GM12878 (cell line): ENCODE measurements at regions not wholly inside any gene's neighbourhood (a gene's known extent, or its start where the extent isn't known, plus 50 kb on each side); places are given as distances from the start of the nearest gene placed in this dataset.

ENCODE experiments used
- ATAC-seq: fragments of 200-7000 bp; cut with Tn5 transposase; 3 replicates; pipeline ENCODE4 v1.9.1; 2020; ENCODE audit warnings: mild to moderate bottlenecking, moderate library complexity
- BruUV-seq: library from RNA; stranded (reverse); fragments of 400-500 nt; replicated peaks from 2 replicates; lab custom pipeline; 2021; lab: Mats Ljungman, UMichigan
- CTCF ChIA-PET: fragments of 300-600 bp; sonication (Branson Sonifier 250); formaldehyde crosslinking; extraction: SDS; loops from one replicate; lab custom pipeline; 2021; ENCODE audit warnings: inconsistent platforms; lab: Yijun Ruan, JAX
- POLR2A ChIA-PET: fragments of 350-600 bp; formaldehyde crosslinking; extraction: SDS; loops from one replicate; lab custom pipeline; 2021; ENCODE audit warnings: inconsistent platforms; lab: Charles Lee
- RAD21 ChIA-PET: fragments of 300-600 bp; sonication (Branson Sonifier 250); formaldehyde crosslinking; loops from one replicate; lab custom pipeline; 2023; ENCODE audit warnings: antibody characterized with exemption; ENCODE audit not compliant: unreplicated experiment; lab: Charles Lee
- SMC1A ChIA-PET: fragments of 300-600 bp; sonication (Branson Sonifier 250); formaldehyde crosslinking; loops from one replicate; lab custom pipeline; 2023; ENCODE audit not compliant: unreplicated experiment, uncharacterized antibody; lab: Charles Lee
- DNase-seq: peaks from one replicate; pipeline ENCODE4 v3.0.0-alpha.2; 2011; ENCODE audit warnings: low read depth, low spot score
- FAIRE-seq: peaks from 3 replicates; lab custom pipeline; 2011; peaks lifted over from hg19 to GRCh38; lab: Jason Lieb, UNC
- H2AFZ ChIP-seq: 2 replicates; pipeline ENCODE4 v1.6.0; 2011; ENCODE audit warnings: low read depth, low read length, control low read depth; ENCODE audit not compliant: control insufficient read depth
- H3K27ac ChIP-seq: 2 replicates; pipeline ENCODE4 v1.5.1; 2011; ENCODE audit warnings: control low read depth; ENCODE audit not compliant: control insufficient read depth, insufficient read depth
- H3K27me3 ChIP-seq, 2 experiments: replicated peaks in 1 of 2; 2 replicates each; pipeline versions ENCODE4 v1.6.0 to v1.6.1; 2011; ENCODE audit warnings: low read length in 1 of 2; ENCODE audit not compliant: control insufficient read depth in 2 of 2, insufficient read depth in 2 of 2
- H3K36me3 ChIP-seq, 2 experiments: 2 replicates each; pipeline ENCODE4 v1.5.1; 2011; ENCODE audit warnings: low read length in 1 of 2; ENCODE audit not compliant: control insufficient read depth in 2 of 2, insufficient read depth in 2 of 2
- H3K4me1 ChIP-seq: 2 replicates; pipeline ENCODE4 v1.6.1; 2011; ENCODE audit warnings: mild to moderate bottlenecking, low read length, moderate library complexity, mixed read lengths; ENCODE audit not compliant: control insufficient read depth, insufficient read depth
- H3K4me2 ChIP-seq: 2 replicates; pipeline ENCODE4 v1.6.0; 2011; ENCODE audit warnings: control low read depth; ENCODE audit not compliant: control insufficient read depth, insufficient read depth
- H3K4me3 ChIP-seq: fragments of 200-600 bp; sonication (generic); 2 replicates; pipeline ENCODE4 v1.5.1; 2016
- H3K79me2 ChIP-seq: 2 replicates; pipeline ENCODE4 v1.6.0; 2011; ENCODE audit warnings: low read length; ENCODE audit not compliant: control insufficient read depth, insufficient read depth
- H3K9ac ChIP-seq: 2 replicates; pipeline ENCODE4 v1.8.0; 2011; ENCODE audit warnings: low read length, control low read depth, mixed read lengths; ENCODE audit not compliant: control insufficient read depth, insufficient read depth
- H3K9me3 ChIP-seq: replicated peaks from 3 replicates; pipeline ENCODE4 v1.5.1; 2011; ENCODE audit warnings: mild to moderate bottlenecking, low read length; ENCODE audit not compliant: control insufficient read depth, insufficient read depth
- H4K20me1 ChIP-seq: 2 replicates; pipeline ENCODE4 v1.6.0; 2011; ENCODE audit not compliant: control insufficient read depth, insufficient read depth
- EZH2 ChIP-seq: IDR thresholded peaks from 2 replicates; pipeline ENCODE4 v1.6.1; 2012; ENCODE audit warnings: low read depth, mild to moderate bottlenecking, control low read depth, inconsistent platforms, low read length, borderline replicate concordance; ENCODE audit not compliant: control insufficient read depth
- IRF5 ChIP-seq: fragments of 450-650 bp; IDR thresholded peaks from 2 replicates; pipeline ENCODE4 v1.6.1; 2017; ENCODE audit warnings: borderline replicate concordance
- KDM1A ChIP-seq: fragments of 200-600 bp; sonication (generic); IDR thresholded peaks from 2 replicates; pipeline ENCODE4 v1.6.1; 2016; ENCODE audit warnings: borderline replicate concordance
- PAX8 ChIP-seq: fragments of 450-650 bp; IDR thresholded peaks from 2 replicates; pipeline ENCODE4 v1.6.1; 2017; ENCODE audit warnings: mild to moderate bottlenecking, moderate library complexity
- RUNX3 ChIP-seq: IDR thresholded peaks from 2 replicates; pipeline ENCODE4 v1.6.1; 2012; ENCODE audit warnings: low read length, inconsistent platforms
- SIN3A ChIP-seq: IDR thresholded peaks from 2 replicates; pipeline ENCODE4 v1.6.1; 2012; ENCODE audit warnings: low read depth, low read length, improper control_type of control experiment
- ZNF687 ChIP-seq: fragments of 450-650 bp; IDR thresholded peaks from 2 replicates; pipeline ENCODE4 v1.6.1; 2017; ENCODE audit warnings: mild to moderate bottlenecking, moderate library complexity
- WGBS: methylation state at CpG from one replicate; pipeline ENCODE4 v1.1.6; 2016; ENCODE audit warnings: low lambda C conversion rate; ENCODE audit not compliant: insufficient replicate concordance, insufficient coverage; ENCODE audit errors: missing lambda C conversion rate; 5-methylcytosine and 5-hydroxymethylcytosine counted together
- in situ Hi-C: fragments of 300-500 bp; cut with MboI; formaldehyde crosslinking; loops from 9 replicates; pipeline ENCODE4 v1.14.3; 2018; ENCODE audit warnings: mixed read lengths
- intact Hi-C: fragments of 100-400 bp; cut with micrococcal nuclease; formaldehyde crosslinking; loops from one replicate; pipeline ENCODE4 v1.14.2; 2022; ENCODE audit not compliant: unreplicated experiment
- TF ChIP-seq, protein P1 (sequence below): fragments of 450-650 bp; IDR thresholded peaks from 2 replicates; pipeline ENCODE4 v1.6.1; 2018; ENCODE audit warnings: borderline replicate concordance, mild to moderate bottlenecking; ENCODE audit not compliant: partially characterized antibody

- Histone ChIP-seq H3K9me3 (no peaks in the 10 kb centered on the region), H3K27ac (no peak overlapping the region), H3K9ac (no peak overlapping the region), H3K4me2 (no peak overlapping the region), H3K79me2 (no peaks in the 10 kb centered on the region), H3K4me1 (no peaks in the 10 kb centered on the region), H3K27me3 (no peaks in the 10 kb centered on the region), H2AFZ (no peak overlapping the region), H3K36me3 (no peaks in the 10 kb centered on the region), H3K4me3 (no peak overlapping the region), H4K20me1 (no peaks in the 10 kb centered on the region)
- ChIA-PET SMC1A (no interaction called here), RAD21 (no interaction called here), POLR2A (no interaction called here), CTCF (no interaction called here)
- DNase-seq (no peak), ATAC-seq (no peak), FAIRE-seq (no peak)
- in situ Hi-C loops = no loop called here
- no peak for TF ChIP-seq EZH2
- 100% methylated on average over 3 of the region's 3 CpGs for WGBS
- no TSS peak for BruUV-seq
- intact Hi-C loops = no loop called here
Observed at GRCh38 chr2:228615496-228615895, 434.0 kb upstream of the SPHKAP start.

DNA sequence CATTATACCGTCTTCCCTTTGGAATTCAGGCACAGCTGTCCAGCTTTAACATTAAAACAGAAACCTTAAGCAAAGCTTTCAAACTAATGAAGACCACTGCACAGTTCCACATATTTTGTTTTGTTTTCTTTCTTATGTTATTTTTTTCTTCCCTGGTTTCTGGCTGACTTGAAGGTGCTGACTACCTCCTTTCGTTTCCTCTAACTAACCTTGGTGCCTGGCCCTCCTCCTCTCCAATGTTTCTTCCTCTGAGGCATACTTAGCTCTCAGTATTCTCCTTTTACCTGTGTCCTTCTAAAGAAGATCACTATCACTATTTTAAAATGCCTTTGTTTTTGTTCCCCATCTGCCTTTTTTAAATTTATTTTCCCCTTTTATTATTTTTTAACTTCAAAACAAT lies 433.3 kb upstream of the SPHKAP start:
- FAIRE-seq = no peak
- TF ChIP-seq SIN3A = no peak
- no peak for TF ChIP-seq ZNF687
- TF ChIP-seq, protein P1, sequence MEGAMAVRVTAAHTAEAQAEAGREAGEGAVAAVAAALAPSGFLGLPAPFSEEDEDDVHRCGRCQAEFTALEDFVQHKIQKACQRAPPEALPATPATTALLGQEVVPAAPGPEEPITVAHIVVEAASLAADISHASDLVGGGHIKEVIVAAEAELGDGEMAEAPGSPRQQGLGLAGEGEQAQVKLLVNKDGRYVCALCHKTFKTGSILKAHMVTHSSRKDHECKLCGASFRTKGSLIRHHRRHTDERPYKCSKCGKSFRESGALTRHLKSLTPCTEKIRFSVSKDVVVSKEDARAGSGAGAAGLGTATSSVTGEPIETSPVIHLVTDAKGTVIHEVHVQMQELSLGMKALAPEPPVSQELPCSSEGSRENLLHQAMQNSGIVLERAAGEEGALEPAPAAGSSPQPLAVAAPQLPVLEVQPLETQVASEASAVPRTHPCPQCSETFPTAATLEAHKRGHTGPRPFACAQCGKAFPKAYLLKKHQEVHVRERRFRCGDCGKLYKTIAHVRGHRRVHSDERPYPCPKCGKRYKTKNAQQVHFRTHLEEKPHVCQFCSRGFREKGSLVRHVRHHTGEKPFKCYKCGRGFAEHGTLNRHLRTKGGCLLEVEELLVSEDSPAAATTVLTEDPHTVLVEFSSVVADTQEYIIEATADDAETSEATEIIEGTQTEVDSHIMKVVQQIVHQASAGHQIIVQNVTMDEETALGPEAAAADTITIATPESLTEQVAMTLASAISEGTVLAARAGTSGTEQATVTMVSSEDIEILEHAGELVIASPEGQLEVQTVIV = no peak
- TF ChIP-seq KDM1A = no peak
- no peak for TF ChIP-seq RUNX3
- TF ChIP-seq IRF5 = no peak
- no peak for TF ChIP-seq PAX8

More for the DNA sequence above, 433.3 kb upstream of the SPHKAP start:
- Histone ChIP-seq H3K27ac (no peak overlapping the region), H3K9me3 (no peaks in the 10 kb centered on the region), H3K4me1 (no peaks in the 10 kb centered on the region), H3K27me3 (no peaks in the 10 kb centered on the region), H3K4me3 (no peak overlapping the region), H3K4me2 (no peak overlapping the region), H4K20me1 (no peaks in the 10 kb centered on the region), H3K36me3 (no peaks in the 10 kb centered on the region), H3K9ac (no peak overlapping the region), H2AFZ (no peak overlapping the region), H3K79me2 (no peaks in the 10 kb centered on the region)
- intact Hi-C loops = no loop called here
- SMC1A ChIA-PET = no interaction called here
- no peak for DNase-seq
- BruUV-seq = no TSS peak
- in situ Hi-C loops = no loop called here
- CTCF ChIA-PET = no interaction called here
- WGBS = 4% methylated on average over 2 of the region's 2 CpGs
- POLR2A ChIA-PET = no interaction called here
- ATAC-seq = no peak
- RAD21 ChIA-PET = no interaction called here
